HFFc6 (cell line): ENCODE measurements at regions not wholly inside any gene's neighbourhood (a gene's known extent, or its start where the extent isn't known, plus 50 kb on each side); places are given as distances from the start of the nearest gene placed in this dataset.

Experiments
- DNase-seq: peaks from one replicate; pipeline ENCODE4 v3.0.0-alpha.2; 2018
- H3K27ac Mint-ChIP-seq: 2 replicates; pipeline ENCODE4 v1.8.0; 2020; ENCODE audit warnings: mild to moderate bottlenecking, mixed read lengths
- H3K27me3 Mint-ChIP-seq: 2 replicates; pipeline ENCODE4 v1.8.0; 2021; ENCODE audit warnings: mild to moderate bottlenecking, moderate library complexity, mixed read lengths; ENCODE audit not compliant: insufficient read depth
- H3K36me3 Mint-ChIP-seq: 2 replicates; pipeline ENCODE4 v1.8.0; 2021; ENCODE audit warnings: low read depth, mixed read lengths
- H3K4me1 Mint-ChIP-seq: 2 replicates; pipeline ENCODE4 v1.8.0; 2020; ENCODE audit warnings: low read depth, mixed read lengths
- H3K4me3 Mint-ChIP-seq: 2 replicates; pipeline ENCODE4 v1.8.0; 2020; ENCODE audit warnings: mild to moderate bottlenecking, moderate library complexity, mixed read lengths
- H3K9me3 Mint-ChIP-seq: 2 replicates; pipeline ENCODE4 v1.8.0; 2020; ENCODE audit warnings: mild to moderate bottlenecking, mixed read lengths
- TF ChIP-seq, protein P1 (sequence below): fragments of 200-600 bp; sonication (generic); IDR thresholded peaks from 2 replicates; pipeline ENCODE4 v1.5.0; 2021; ENCODE audit warnings: antibody characterized with exemption, mild to moderate bottlenecking

DNA sequence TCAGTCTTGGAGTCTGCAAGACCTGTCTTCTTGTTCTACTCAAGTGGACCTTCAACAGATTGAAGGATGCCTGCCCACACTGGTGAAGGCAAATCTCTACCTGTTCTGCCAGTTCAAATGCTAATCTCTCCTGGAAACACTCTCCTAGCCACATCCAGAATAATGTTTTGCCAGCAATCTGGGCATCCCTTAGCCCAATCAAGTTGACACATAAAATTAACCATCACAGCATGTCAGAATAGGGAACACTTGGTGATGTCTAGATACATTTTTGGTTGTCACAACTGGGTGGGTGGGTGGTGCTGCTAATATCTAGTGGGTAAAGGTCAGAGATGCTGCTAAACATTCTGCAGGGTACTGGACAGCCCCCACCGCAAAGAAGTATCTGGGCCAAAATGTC lies 744.9 kb upstream of the SOX9 start:
- no peak overlapping the region for H3K4me3 Mint-ChIP-seq
- no peaks in the 10 kb centered on the region for H3K27me3 Mint-ChIP-seq
- peaks cover 23% of the 10 kb centered on the region for H3K4me1 Mint-ChIP-seq
- DNase-seq = no peak
- TF ChIP-seq, protein P1, sequence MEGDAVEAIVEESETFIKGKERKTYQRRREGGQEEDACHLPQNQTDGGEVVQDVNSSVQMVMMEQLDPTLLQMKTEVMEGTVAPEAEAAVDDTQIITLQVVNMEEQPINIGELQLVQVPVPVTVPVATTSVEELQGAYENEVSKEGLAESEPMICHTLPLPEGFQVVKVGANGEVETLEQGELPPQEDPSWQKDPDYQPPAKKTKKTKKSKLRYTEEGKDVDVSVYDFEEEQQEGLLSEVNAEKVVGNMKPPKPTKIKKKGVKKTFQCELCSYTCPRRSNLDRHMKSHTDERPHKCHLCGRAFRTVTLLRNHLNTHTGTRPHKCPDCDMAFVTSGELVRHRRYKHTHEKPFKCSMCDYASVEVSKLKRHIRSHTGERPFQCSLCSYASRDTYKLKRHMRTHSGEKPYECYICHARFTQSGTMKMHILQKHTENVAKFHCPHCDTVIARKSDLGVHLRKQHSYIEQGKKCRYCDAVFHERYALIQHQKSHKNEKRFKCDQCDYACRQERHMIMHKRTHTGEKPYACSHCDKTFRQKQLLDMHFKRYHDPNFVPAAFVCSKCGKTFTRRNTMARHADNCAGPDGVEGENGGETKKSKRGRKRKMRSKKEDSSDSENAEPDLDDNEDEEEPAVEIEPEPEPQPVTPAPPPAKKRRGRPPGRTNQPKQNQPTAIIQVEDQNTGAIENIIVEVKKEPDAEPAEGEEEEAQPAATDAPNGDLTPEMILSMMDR = no peak
- no peaks in the 10 kb centered on the region for H3K36me3 Mint-ChIP-seq
- no peak overlapping the region for H3K27ac Mint-ChIP-seq
- H3K9me3 Mint-ChIP-seq = no peaks in the 10 kb centered on the region

DNA sequence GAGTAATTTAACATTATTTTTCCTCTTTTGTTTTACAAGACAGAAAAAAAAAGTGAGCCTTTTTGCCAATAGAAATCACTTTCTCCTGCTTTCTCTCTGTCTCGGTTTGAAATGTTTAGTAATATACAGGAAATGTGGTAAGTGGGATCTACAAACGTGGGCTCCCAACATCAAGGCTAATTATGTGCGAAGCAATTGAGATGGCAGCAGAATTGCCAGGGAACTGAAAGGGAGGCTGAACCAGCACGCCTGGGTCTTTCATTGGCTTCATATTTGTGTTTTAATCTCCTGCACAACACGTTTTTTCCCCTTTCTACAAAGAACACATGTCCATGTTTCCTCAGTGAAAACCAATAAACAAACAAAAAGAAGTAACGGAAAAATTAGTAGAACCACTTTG lies 743.9 kb upstream of the SOX9 start:
- no peaks in the 10 kb centered on the region for H3K27me3 Mint-ChIP-seq
- peaks cover 28% of the 10 kb centered on the region for H3K4me1 Mint-ChIP-seq
- DNase-seq = no peak

GRCh38 chr17:71378036-71378435 lies 742.8 kb upstream of the SOX9 start:
- Mint-ChIP-seq H3K4me3 (no peak overlapping the region), H3K4me1 (peaks cover 28% of the 10 kb centered on the region), H3K27me3 (no peaks in the 10 kb centered on the region), H3K9me3 (no peaks in the 10 kb centered on the region), H3K27ac (no peak overlapping the region), H3K36me3 (no peaks in the 10 kb centered on the region)
- DNase-seq = no peak
- TF ChIP-seq, protein P1 = no peak

More for the DNA sequence above, 743.9 kb upstream of the SOX9 start:
- TF ChIP-seq, protein P1 = no peak
- H3K4me3 Mint-ChIP-seq = no peak overlapping the region
- no peaks in the 10 kb centered on the region for H3K36me3 Mint-ChIP-seq
- H3K27ac Mint-ChIP-seq = no peak overlapping the region
- no peaks in the 10 kb centered on the region for H3K9me3 Mint-ChIP-seq

GRCh38 chr17:71378741-71379140 lies 742.1 kb upstream of the SOX9 start:
- Mint-ChIP-seq H3K36me3 (no peaks in the 10 kb centered on the region), H3K4me1 (peaks cover 28% of the 10 kb centered on the region), H3K27ac (no peak overlapping the region), H3K27me3 (no peaks in the 10 kb centered on the region), H3K9me3 (no peaks in the 10 kb centered on the region), H3K4me3 (no peak overlapping the region)
- DNase-seq = no peak
- TF ChIP-seq, protein P1 = no peak

GRCh38 chr17:71379512-71379911 lies 741.3 kb upstream of the SOX9 start:
- Mint-ChIP-seq H3K27ac (no peak overlapping the region), H3K27me3 (no peaks in the 10 kb centered on the region), H3K9me3 (no peaks in the 10 kb centered on the region), H3K36me3 (no peaks in the 10 kb centered on the region), H3K4me3 (no peak overlapping the region), H3K4me1 (peaks cover 28% of the 10 kb centered on the region)
- TF ChIP-seq, protein P1 = no peak
- DNase-seq = no peak

DNA sequence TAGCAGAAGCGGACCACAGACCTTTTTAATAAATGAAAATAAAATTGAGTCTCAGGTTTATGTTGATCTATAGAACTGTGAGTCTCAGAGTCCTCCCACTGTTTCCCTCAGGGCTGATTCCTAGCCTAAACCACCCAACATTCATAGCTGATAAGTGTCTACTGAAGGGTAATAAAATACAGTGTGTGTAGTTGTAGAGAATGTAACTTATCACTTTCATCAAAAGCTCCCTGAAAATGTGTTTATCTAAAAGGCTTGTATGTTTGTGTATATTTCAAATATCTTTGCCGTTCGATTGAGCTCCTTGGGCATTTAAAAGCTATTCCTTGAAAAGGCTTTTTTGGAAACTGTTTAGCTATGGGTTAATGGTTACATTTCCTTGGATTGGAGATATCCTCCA lies 740.3 kb upstream of the SOX9 start:
- peak; percentile 19 for DNase-seq
- no peaks in the 10 kb centered on the region for H3K36me3 Mint-ChIP-seq
- H3K27ac Mint-ChIP-seq = no peak overlapping the region; the same call in 1 of the 2 replicates
- no peak overlapping the region for H3K4me3 Mint-ChIP-seq
- no peaks in the 10 kb centered on the region for H3K27me3 Mint-ChIP-seq
- TF ChIP-seq, protein P1 = no peak
- H3K4me1 Mint-ChIP-seq = peaks cover 28% of the 10 kb centered on the region
- H3K9me3 Mint-ChIP-seq = no peaks in the 10 kb centered on the region
